HG03280 (cell line): ENCODE measurements at regions not wholly inside any gene's neighbourhood (a gene's known extent, or its start where the extent isn't known, plus 50 kb on each side); places are given as distances from the start of the nearest gene placed in this dataset.
"Not testable (repeated sequence)": the region's sequence is repeated elsewhere in the genome, so short reads cannot be mapped to it uniquely, and the experiment has no call there.

Experiments
- ATAC-seq: cut with Tn5 transposase; IDR thresholded peaks from one replicate; pipeline ENCODE4 v1.9.1; 2021; ENCODE audit warnings: mild to moderate bottlenecking, moderate library complexity; ENCODE audit not compliant: unreplicated experiment

DNA sequence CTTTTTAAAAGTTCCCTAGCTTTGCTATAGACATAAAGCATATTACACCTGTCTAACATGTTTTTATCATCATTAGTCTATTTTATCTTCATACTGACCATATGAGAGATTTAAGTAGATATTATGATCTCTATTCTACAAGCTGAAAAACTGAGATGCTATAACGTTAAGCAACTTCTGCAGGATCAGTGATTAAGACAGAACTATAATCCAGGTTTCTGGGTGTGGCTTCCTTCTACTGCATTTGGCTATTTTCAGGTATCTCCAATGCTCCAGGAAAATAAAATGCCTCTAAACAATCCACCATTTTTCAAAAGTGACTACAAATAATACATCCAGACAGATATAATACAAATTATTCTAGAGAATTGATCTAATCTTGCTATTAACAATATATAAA is 53.4 kb downstream of the RGS2 start:
- ATAC-seq, result no peak

DNA sequence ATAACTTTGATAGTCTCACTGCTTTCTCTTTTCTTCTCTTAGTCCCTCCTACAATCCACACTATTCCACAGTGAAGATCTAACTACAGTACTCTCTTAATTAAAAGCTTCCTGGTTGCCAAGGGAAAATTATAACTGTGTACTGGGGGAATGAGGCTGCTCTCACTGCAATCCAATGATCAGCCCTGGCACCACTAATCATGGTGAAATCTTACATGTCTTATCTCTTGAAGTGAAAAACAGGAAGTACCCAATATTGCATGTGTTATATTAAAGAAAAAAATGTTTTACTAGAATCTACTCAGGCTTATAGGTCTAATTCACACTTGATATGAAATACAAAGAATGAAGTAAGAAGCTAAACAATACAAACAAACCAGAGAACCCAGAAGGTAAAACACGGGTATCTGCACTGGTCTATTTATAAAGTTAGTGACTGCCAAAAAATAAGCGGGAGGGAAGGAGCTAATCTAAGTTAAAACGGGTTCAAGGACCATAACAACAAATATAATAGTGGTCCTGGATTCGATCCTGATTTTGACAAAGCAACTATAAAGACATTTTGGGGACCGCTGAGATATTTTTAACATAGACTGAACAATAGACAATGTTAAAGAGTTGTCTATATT is 57.5 kb downstream of the RGS2 start:
- ATAC-seq, result no peak

DNA sequence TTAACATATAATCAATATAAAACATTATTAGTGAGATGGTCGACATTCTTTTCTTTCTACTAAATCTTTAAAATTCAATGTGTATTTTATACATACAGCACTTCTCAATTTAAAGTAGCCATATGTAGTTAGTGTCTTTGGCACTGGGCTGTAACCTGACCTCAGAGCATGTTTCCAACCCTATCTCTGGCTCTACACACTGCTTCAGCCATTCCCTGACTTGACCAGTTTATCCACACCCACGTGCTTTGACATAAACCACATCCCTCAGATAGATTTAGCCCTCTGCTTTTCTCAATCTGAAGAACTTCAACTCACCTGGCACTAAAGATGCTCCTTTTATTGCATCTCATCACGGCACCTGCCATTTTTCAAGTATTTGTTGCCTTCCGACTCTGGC is 58.3 kb downstream of the RGS2 start:
- no peak for ATAC-seq

DNA sequence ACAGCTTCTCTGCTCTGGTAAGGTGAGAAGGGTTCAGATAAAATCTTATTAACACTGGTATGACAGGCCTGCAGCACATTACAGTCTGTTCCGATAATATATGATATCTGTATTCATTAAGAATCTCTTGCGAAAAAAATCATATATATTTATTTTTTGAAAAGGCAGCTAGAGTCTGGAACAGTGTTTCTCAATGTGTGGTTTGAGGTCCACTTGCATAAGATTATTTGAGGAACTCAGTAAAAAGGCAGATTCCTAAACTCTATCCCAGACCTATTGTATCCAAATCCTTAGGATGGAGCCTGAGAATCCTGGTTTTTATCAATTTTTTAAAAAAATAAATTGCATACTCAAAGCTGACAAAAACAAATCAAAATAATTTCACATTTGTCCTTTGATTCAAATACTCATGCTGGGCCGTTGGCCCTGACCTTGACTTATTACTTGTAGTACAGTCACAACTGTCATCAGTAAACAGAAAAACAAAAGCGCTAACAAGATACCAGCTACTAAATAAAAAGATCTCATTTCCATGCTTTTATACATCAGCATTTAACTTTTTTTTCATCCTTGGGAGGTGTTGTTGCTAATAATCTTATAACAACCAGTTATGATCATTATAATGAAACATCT is 60.6 kb downstream of the RGS2 start:
- ATAC-seq, result no peak

DNA sequence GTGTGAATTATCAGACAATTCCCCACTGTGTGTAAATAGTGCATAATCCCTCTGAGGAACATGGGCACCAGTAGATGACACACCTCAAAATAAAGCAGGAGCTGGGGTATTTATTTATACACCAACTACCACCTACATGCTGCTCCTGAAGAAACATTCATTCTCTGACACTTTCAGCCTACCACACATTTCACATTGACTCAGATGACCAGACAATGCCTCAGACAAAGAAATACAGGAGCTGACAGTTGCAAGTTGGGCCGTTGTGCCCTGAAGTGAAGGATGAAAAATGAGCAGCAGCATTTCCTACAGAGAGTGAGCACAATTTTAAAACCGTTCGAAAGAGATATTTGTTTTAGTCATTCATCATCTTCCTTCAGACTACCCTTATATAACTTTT is 63.2 kb downstream of the RGS2 start:
- no peak for ATAC-seq

DNA sequence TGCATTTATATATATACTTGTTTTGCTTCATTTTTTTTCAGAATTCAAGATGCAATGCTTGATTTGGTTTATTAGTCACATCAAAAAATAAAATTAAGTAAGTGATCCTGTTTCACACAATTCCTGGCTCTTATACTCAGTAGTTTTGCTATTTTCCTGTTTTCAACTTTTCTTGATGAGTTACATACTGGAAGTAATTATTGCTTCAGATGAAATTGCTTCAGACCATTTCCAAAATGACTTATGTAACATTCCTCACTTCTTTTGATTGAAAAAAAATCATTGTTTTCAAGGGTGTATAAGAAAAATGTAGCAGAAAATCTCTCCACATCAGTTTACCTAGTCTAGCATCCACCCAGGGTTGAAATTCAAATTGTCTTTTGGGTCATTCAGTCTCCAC is 65.0 kb downstream of the RGS2 start:
- ATAC-seq, result no peak

DNA sequence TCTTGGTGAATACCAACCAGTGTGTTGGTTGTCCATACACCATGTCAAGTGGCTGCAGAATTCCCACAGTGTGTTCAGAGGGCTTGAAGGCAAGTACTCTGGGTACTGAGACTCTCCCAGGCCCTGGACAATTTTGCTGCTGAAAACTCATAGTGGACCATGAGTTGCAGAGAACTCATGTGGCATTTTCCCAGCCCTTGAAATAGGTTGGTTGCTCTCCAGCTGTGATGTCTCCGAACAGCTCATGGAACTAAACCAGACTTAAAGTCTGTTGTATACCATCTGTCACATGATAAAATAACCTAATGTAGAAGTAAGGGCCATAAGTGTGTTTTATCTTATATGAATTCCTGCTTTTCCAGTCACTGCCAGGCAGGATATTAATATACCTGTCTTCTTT is 67.8 kb downstream of the RGS2 start:
- no peak for ATAC-seq

DNA sequence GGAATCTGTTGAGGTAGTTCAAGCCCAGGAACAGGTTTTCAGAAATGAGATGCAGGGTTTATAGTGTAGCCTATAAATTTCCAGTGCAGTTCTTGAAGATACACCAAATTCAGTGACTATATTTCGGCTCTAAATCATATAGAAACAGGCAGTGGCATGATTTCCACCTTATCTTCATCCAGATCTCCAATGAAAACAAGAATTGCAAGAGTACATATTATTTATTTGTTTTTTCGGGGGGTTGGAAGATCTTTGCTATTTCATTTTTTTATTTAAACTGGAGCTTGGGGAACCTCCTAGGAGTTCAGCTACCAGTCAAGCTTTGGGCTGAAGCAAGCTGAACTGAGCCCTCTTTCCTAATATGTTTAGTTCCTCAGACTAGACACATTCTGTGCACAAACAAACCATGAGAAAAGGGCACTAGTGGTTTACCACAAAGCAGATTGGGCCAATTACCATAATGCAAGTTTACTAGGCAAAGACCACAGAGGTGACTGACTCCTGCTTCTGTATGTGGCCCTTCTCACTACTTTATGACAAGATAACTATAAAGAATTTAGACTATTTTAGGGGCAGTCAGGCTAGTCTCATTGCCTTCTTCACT is 68.5 kb downstream of the RGS2 start:
- ATAC-seq, result no peak

DNA sequence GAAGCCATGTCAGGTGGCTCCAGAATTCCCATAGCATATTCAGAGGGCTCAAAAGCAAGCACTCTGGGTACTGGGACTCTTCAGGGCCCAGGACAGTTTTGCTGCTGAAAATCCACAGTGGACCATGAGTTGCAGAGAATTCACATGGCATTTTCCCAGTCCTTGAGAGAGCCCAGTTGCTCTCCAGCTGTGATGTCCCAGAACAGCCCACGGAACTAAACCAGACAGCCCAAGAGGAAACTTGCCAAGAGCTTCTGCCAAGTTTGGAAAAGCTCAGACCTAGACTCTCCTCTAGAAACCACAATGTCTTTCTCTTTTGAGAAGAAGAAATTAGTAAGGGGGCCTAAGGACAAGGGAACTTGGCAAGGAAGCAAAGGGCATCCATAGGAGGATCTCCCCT is 69.4 kb downstream of the RGS2 start:
- ATAC-seq, result no peak

DNA sequence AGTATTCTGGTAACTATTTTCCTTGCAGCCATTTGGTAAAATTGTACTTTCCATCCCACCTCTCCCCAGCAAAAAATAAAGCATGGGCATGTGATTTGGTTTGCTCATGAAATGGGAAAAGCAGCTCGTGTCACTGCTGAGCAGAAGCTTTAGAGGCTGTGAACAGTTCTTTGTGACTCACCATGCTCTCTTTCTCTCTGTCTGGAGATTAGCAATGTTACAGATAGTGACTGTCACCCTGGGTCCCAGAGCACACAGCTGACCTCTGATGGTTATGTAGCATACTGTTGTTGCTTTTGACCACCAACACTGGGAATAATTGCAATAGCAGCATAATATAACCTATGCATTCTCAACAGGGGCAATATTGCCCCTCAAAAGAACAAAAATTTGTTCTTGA is 70.6 kb downstream of the RGS2 start:
- no peak for ATAC-seq

DNA sequence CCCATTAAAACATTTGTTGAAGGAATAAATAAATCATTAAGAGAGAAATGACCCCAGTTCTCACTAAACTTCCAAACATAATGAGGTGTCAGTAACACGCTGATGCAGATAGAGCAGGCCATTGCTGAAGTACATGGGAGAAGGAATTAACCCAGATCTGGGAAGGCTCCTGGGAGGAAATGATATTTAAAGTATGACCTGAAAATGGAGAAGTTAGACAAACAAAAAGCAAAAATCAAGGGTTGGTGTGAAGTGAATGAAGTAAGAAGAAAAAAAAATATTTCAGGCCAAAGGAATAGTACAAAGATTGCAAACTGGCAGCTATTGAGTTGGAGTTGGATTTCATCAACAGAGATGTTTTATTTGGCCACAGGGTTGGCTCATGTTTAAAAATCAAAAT is 71.4 kb downstream of the RGS2 start:
- ATAC-seq, result no peak

DNA sequence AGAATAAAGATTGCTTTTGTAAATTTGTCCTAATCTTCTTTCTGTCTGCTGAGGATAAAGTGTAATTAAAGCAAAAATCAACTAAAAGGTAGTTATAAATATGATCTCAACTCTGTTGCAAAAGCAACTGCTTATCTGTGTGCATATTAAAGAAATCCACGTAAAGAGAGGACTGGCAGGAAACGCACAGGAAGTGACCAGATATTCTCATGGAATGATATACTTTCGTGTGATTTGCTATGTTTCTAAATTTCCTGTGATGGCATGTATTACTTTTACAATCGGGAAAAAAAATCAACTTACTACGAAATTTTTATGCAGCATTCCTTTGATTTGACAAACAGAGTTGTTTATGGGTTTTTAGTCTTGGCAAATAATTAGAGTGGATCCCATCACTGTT is 75.4 kb downstream of the RGS2 start:
- ATAC-seq, result no peak

DNA sequence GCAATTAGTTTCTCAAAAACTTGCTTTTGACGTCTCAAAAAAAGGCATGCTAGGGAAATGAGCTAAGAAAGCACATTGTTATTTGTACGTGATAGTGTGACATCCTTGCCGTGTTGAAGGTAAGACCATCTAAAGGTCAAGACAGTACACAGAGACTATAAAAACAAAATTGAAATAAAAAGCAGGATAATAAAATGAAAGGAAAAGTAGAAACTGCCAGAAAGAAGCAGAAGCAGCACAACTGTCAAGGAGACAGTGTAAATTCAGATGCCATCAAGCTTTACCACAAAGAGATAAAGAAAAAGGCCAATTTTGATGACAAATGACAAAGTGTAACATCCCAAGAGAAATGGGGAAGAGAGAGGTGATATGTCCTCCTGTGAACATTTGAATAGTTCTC is 76.5 kb downstream of the RGS2 start:
- not testable (repeated sequence) for ATAC-seq

DNA sequence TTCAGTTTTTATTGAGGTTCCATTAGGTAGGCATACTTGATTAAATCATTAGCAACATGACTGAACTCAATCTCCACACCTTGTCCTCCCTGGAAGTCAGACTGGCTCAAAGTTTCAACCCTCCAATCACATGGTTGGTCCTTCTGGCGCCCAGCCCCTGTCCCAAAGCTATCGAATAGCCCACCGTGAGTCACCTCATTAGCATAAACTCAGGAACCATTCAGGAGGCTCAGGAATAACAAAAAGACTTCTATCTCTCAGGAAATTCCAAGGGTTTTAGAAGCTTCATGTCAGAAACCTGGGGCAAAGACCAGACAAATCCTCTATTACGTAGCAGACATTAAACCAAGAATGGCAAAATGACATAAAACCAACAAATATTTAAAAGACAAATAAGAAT is 78.6 kb downstream of the RGS2 start:
- ATAC-seq, result no peak

DNA sequence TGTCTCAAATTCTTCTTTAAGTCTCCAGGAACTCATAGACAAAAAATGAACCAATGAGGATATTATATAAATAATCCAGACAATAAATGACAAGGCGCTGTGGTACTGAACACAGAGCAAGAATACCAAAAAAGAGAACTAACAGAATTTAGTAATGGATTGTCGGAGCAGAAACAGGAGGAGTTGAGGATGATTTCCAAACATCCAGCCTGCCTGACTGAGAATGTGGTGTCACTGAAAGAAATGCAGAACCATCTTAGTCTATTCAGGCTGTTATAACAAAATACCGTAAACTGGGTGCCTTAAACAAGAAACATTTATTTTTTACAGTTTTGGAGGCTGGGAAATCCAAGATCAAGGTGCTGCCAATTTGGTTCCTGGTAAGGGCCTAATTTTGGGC is 79.7 kb downstream of the RGS2 start:
- ATAC-seq, result no peak

DNA sequence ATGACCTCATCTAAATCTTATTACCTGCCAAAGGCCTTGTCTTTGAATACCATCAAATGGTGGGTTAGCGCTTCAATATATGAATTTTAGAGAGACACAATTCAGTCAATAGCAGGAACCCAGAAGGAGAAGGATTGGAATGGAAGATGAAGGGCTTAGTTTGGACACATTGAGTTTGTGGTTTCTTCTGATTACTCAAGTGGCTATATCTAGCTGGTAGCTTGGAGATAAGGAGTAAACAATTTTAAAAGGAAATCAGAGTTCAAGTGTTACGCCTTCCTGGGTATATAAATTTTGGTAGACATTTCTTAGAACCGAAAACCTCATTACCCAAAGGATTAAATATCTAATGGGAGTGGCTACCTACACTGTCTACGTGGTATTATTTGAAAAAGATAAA is 80.2 kb downstream of the RGS2 start:
- no peak for ATAC-seq

DNA sequence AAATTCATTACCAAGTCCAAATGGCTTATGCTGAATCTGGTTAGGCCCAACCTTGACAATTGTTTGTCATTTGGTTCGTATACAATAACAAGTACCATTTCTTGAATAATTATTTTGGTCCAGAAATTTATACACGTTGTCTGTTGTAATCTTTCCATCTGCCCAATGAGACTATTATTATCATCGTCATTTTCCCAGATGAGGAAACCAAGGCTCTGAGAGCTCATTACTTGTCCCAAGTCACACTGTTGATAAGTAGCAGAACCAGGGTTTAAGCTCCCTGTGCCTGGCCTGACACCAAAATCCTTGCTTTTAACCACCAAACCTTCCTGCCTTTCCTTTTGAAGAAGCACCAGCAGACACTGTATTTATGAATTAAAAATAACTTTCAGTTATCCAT is 81.3 kb downstream of the RGS2 start:
- no peak for ATAC-seq

DNA sequence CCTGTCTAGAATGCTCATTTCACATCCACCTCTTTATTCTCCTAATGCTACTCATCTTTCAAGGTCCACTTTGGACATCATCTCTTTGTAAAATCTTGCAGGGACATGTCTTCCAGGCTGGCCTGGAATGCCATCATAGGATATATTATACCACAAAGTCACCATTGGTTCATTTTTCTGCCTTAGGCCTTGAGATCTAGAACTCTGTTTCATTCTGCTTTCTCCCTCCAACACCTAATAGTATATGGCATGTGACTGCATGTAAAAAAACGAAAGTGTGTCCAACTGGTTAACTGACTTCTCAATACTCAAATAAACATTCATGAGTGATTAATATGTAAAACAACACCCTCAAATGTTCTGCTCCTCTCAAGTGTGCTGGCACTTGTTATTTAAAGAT is 84.1 kb downstream of the RGS2 start:
- ATAC-seq, result no peak

DNA sequence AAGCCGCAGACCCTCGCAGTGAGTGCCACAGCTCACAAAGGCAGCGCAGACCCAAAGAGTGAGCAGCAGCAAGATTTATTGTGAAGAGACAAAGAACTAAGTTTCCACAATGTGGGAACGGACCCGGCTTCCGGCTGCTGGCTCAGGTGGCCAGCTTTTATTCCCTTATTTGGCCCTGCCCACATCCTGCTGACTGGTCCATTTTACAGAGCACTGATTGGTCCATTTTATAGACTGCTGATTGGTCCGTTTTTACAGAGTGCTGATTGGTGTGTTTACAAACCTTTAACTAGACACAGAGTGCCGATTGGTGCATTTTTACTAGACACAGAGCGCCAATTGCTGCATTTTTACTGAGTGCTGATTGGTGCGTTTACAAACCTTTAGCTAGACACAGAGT is 86.6 kb downstream of the RGS2 start:
- not testable (repeated sequence) for ATAC-seq

DNA sequence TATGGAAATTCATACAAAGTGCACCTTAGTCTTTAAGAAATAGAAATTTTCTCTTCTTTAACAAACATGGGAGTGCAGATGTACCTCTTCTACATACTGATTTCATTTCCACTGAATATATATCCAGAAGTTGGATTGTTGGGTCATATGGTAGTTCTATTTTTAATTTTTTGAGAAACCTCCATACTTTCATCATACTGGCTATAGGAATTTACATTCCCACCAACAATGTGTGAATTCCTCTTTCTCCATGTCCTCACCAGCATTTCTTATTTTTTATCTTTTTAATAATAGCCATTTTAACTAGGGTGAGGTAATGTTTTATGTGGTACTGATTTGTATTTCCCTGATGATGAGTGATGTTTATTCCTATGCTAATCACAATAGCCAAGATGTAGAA is 87.5 kb downstream of the RGS2 start:
- no peak for ATAC-seq

DNA sequence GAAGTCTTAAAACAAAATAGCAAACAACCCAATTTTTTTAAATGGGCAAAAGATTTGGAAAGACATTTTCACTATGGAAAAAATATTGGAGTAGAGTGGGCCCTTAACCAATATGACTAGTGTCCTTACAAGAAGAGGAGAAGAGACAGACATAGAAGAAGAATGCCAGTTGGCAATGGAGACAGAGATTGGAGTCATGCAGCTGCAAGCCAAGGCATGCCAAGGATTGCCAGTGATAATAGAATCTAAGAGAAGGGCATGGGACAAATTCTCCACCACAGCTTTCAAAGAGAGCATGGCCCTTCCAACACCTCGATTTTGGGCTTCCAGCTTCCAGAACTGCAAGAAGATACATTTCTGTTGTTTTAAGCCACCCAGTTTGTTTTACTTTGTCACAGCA is 92.7 kb downstream of the RGS2 start:
- no peak for ATAC-seq

DNA sequence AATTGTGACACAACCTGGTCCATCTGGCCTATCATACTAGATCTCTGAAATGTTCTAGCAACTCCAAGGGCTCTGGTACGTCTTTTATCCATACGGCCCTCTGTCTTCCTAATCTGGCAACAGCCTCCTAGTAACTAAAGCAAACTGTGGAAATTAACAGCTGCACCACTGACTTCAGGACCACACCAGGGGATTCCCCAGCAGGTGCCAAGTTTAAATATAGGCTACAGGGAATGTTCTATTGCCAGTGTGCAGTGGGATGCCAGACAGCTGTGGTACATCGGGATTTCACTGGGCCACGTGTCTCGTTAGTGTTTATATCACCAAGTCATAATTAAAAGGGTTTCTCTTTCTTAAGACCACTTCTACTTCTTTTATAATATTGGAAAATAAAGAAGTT is 94.3 kb downstream of the RGS2 start:
- ATAC-seq, result no peak

DNA sequence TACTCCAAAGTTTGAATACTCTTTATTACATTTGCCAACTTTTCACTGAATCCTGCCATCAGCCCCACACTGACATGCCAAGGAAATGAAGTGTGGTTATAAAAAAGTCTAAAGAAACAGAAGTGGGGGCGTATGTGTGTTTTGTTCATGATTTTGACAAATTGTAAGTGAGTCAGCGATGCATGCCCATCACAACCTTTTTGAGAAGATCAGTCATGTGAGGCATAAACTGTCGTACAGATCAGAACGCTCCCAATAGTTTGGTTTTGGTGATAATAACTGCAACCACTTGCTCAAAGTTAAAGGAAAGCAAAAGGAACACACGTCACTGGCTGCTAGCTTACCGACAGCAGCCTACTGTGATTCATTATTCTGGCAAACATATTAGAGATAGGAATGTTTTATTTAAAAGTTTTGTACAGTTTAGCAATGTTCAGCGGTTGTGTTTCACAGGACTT is 95.6 kb downstream of the RGS2 start:
- no peak for ATAC-seq
